GM12878 (cell line): ENCODE measurements at regions not wholly inside any gene's neighbourhood (a gene's known extent, or its start where the extent isn't known, plus 50 kb on each side); places are given as distances from the start of the nearest gene placed in this dataset.

Experiments
- ATAC-seq: fragments of 200-7000 bp; cut with Tn5 transposase; 3 replicates; pipeline ENCODE4 v1.9.1; 2020; ENCODE audit warnings: mild to moderate bottlenecking, moderate library complexity
- BruUV-seq: library from RNA; stranded (reverse); fragments of 400-500 nt; replicated peaks from 2 replicates; lab custom pipeline; 2021; lab: Mats Ljungman, UMichigan
- CTCF ChIA-PET: fragments of 300-600 bp; sonication (Branson Sonifier 250); formaldehyde crosslinking; extraction: SDS; loops from one replicate; lab custom pipeline; 2021; ENCODE audit warnings: inconsistent platforms; lab: Yijun Ruan, JAX
- POLR2A ChIA-PET: fragments of 350-600 bp; formaldehyde crosslinking; extraction: SDS; loops from one replicate; lab custom pipeline; 2021; ENCODE audit warnings: inconsistent platforms; lab: Charles Lee
- RAD21 ChIA-PET: fragments of 300-600 bp; sonication (Branson Sonifier 250); formaldehyde crosslinking; loops from one replicate; lab custom pipeline; 2023; ENCODE audit warnings: antibody characterized with exemption; ENCODE audit not compliant: unreplicated experiment; lab: Charles Lee
- SMC1A ChIA-PET: fragments of 300-600 bp; sonication (Branson Sonifier 250); formaldehyde crosslinking; loops from one replicate; lab custom pipeline; 2023; ENCODE audit not compliant: unreplicated experiment, uncharacterized antibody; lab: Charles Lee
- DNase-seq: peaks from one replicate; pipeline ENCODE4 v3.0.0-alpha.2; 2011; ENCODE audit warnings: low read depth, low spot score
- FAIRE-seq: peaks from 3 replicates; lab custom pipeline; 2011; peaks lifted over from hg19 to GRCh38; lab: Jason Lieb, UNC
- H2AFZ ChIP-seq: 2 replicates; pipeline ENCODE4 v1.6.0; 2011; ENCODE audit warnings: low read depth, low read length, control low read depth; ENCODE audit not compliant: control insufficient read depth
- H3K27ac ChIP-seq: 2 replicates; pipeline ENCODE4 v1.5.1; 2011; ENCODE audit warnings: control low read depth; ENCODE audit not compliant: control insufficient read depth, insufficient read depth
- H3K27me3 ChIP-seq, 2 experiments: replicated peaks in 1 of 2; 2 replicates each; pipeline versions ENCODE4 v1.6.0 to v1.6.1; 2011; ENCODE audit warnings: low read length in 1 of 2; ENCODE audit not compliant: control insufficient read depth in 2 of 2, insufficient read depth in 2 of 2
- H3K36me3 ChIP-seq, 2 experiments: 2 replicates each; pipeline ENCODE4 v1.5.1; 2011; ENCODE audit warnings: low read length in 1 of 2; ENCODE audit not compliant: control insufficient read depth in 2 of 2, insufficient read depth in 2 of 2
- H3K4me1 ChIP-seq: 2 replicates; pipeline ENCODE4 v1.6.1; 2011; ENCODE audit warnings: mild to moderate bottlenecking, low read length, moderate library complexity, mixed read lengths; ENCODE audit not compliant: control insufficient read depth, insufficient read depth
- H3K4me2 ChIP-seq: 2 replicates; pipeline ENCODE4 v1.6.0; 2011; ENCODE audit warnings: control low read depth; ENCODE audit not compliant: control insufficient read depth, insufficient read depth
- H3K4me3 ChIP-seq: fragments of 200-600 bp; sonication (generic); 2 replicates; pipeline ENCODE4 v1.5.1; 2016
- H3K79me2 ChIP-seq: 2 replicates; pipeline ENCODE4 v1.6.0; 2011; ENCODE audit warnings: low read length; ENCODE audit not compliant: control insufficient read depth, insufficient read depth
- H3K9ac ChIP-seq: 2 replicates; pipeline ENCODE4 v1.8.0; 2011; ENCODE audit warnings: low read length, control low read depth, mixed read lengths; ENCODE audit not compliant: control insufficient read depth, insufficient read depth
- H3K9me3 ChIP-seq: replicated peaks from 3 replicates; pipeline ENCODE4 v1.5.1; 2011; ENCODE audit warnings: mild to moderate bottlenecking, low read length; ENCODE audit not compliant: control insufficient read depth, insufficient read depth
- H4K20me1 ChIP-seq: 2 replicates; pipeline ENCODE4 v1.6.0; 2011; ENCODE audit not compliant: control insufficient read depth, insufficient read depth
- CREB1 ChIP-seq: IDR thresholded peaks from 2 replicates; pipeline ENCODE4 v1.6.1; 2012; ENCODE audit warnings: low read depth, mild to moderate bottlenecking, inconsistent platforms
- MTA2 ChIP-seq: fragments of 450-650 bp; IDR thresholded peaks from 2 replicates; pipeline ENCODE4 v1.6.1; 2016; ENCODE audit warnings: low read depth, mild to moderate bottlenecking, moderate library complexity
- MTA3 ChIP-seq: IDR thresholded peaks from 2 replicates; pipeline ENCODE4 v1.6.1; 2012; ENCODE audit warnings: low read length, inconsistent platforms, borderline replicate concordance
- MYB ChIP-seq: fragments of 150-350 bp; IDR thresholded peaks from 2 replicates; pipeline ENCODE4 v1.6.1; 2014; ENCODE audit warnings: mild to moderate bottlenecking, low read depth, low read length, borderline replicate concordance
- TCF12 ChIP-seq: IDR thresholded peaks from 2 replicates; pipeline ENCODE4 v1.6.1; 2011; ENCODE audit warnings: low read depth, mild to moderate bottlenecking, low read length
- WGBS: methylation state at CpG from one replicate; pipeline ENCODE4 v1.1.6; 2016; ENCODE audit warnings: low lambda C conversion rate; ENCODE audit not compliant: insufficient replicate concordance, insufficient coverage; ENCODE audit errors: missing lambda C conversion rate; 5-methylcytosine and 5-hydroxymethylcytosine counted together
- in situ Hi-C: fragments of 300-500 bp; cut with MboI; formaldehyde crosslinking; loops from 9 replicates; pipeline ENCODE4 v1.14.3; 2018; ENCODE audit warnings: mixed read lengths
- intact Hi-C: fragments of 100-400 bp; cut with micrococcal nuclease; formaldehyde crosslinking; loops from one replicate; pipeline ENCODE4 v1.14.2; 2022; ENCODE audit not compliant: unreplicated experiment
- TF ChIP-seq, protein P1 (sequence below): fragments of 450-650 bp; formaldehyde crosslinking; IDR thresholded peaks from 2 replicates; pipeline ENCODE4 v1.5.0; 2022; ENCODE audit warnings: mild to moderate bottlenecking, missing genetic modification characterization
- TF ChIP-seq, protein P2 (sequence below): fragments of 450-650 bp; IDR thresholded peaks from 2 replicates; pipeline ENCODE4 v1.6.1; 2017; ENCODE audit warnings: mild to moderate bottlenecking, low read depth, inconsistent platforms; ENCODE audit not compliant: poor library complexity, severe bottlenecking

DNA sequence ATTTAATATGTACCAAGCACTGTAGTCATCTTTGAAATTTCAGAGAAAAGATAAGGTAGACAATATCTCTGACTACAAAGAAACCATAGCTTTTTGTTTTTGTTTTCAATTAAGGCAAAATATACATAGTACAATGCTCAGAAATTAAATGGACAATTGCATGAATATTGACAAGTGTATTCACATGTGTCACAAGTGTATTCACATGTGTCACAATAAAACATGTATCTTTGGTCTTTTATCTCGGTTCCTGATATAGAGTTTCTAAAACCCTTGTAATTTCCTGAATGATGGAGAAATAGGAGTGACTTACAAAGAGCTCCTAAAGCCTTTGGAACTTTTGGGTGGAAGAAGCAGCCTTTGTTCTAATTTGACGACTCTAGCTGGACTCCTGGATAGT lies 756.4 kb downstream of the EPHA4 start:
- Histone ChIP-seq H2AFZ (no peak overlapping the region), H3K4me2 (no peak overlapping the region), H3K4me1 (no peaks in the 10 kb centered on the region), H3K36me3 (no peaks in the 10 kb centered on the region), H3K9me3 (no peaks in the 10 kb centered on the region), H4K20me1 (no peaks in the 10 kb centered on the region), H3K27ac (no peak overlapping the region), H3K27me3 (no peaks in the 10 kb centered on the region), H3K79me2 (no peaks in the 10 kb centered on the region), H3K9ac (no peak overlapping the region), H3K4me3 (no peak overlapping the region)
- ChIA-PET CTCF (no interaction called here), POLR2A (no interaction called here), RAD21 (no interaction called here), SMC1A (interaction anchor here (1.3 kb wide), 1 partner anchor 9 kb away, joined by 4 read pairs; no protein-coding TSS in a partner anchor)
- ATAC-seq (no peak), DNase-seq (no peak), FAIRE-seq (no peak)
- intact Hi-C loops: no loop called here
- no TSS peak for BruUV-seq
- WGBS: 0% methylated on average over 2 of the region's 2 CpGs
- TF ChIP-seq MYB: no peak
- TF ChIP-seq CREB1: no peak
- TF ChIP-seq, protein P1, sequence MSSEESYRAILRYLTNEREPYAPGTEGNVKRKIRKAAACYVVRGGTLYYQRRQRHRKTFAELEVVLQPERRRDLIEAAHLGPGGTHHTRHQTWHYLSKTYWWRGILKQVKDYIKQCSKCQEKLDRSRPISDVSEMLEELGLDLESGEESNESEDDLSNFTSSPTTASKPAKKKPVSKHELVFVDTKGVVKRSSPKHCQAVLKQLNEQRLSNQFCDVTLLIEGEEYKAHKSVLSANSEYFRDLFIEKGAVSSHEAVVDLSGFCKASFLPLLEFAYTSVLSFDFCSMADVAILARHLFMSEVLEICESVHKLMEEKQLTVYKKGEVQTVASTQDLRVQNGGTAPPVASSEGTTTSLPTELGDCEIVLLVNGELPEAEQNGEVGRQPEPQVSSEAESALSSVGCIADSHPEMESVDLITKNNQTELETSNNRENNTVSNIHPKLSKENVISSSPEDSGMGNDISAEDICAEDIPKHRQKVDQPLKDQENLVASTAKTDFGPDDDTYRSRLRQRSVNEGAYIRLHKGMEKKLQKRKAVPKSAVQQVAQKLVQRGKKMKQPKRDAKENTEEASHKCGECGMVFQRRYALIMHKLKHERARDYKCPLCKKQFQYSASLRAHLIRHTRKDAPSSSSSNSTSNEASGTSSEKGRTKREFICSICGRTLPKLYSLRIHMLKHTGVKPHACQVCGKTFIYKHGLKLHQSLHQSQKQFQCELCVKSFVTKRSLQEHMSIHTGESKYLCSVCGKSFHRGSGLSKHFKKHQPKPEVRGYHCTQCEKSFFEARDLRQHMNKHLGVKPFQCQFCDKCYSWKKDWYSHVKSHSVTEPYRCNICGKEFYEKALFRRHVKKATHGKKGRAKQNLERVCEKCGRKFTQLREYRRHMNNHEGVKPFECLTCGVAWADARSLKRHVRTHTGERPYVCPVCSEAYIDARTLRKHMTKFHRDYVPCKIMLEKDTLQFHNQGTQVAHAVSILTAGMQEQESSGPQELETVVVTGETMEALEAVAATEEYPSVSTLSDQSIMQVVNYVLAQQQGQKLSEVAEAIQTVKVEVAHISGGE (CRISPR knock-in tag): no peak
- no peak for TF ChIP-seq MTA2
- no peak for TF ChIP-seq MTA3
- TF ChIP-seq, protein P2, sequence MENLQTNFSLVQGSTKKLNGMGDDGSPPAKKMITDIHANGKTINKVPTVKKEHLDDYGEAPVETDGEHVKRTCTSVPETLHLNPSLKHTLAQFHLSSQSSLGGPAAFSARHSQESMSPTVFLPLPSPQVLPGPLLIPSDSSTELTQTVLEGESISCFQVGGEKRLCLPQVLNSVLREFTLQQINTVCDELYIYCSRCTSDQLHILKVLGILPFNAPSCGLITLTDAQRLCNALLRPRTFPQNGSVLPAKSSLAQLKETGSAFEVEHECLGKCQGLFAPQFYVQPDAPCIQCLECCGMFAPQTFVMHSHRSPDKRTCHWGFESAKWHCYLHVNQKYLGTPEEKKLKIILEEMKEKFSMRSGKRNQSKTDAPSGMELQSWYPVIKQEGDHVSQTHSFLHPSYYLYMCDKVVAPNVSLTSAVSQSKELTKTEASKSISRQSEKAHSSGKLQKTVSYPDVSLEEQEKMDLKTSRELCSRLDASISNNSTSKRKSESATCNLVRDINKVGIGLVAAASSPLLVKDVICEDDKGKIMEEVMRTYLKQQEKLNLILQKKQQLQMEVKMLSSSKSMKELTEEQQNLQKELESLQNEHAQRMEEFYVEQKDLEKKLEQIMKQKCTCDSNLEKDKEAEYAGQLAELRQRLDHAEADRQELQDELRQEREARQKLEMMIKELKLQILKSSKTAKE: no peak
- TF ChIP-seq TCF12: no peak
- in situ Hi-C loops: no loop called here
